Activated naive CD8-positive, alpha-beta T cell treated with anti-CD3 and anti-CD28 coated beads for 36 hours (primary cell): ENCODE measurements at regions not wholly inside any gene's neighbourhood (a gene's known extent, or its start where the extent isn't known, plus 50 kb on each side); places are given as distances from the start of the nearest gene placed in this dataset.

Source experiments
- DNase-seq: peaks from one replicate; pipeline ENCODE4 v3.0.0; 2021
- H3K27ac Mint-ChIP-seq: one replicate; pipeline ENCODE4 v1.8.0; 2022; ENCODE audit warnings: mild to moderate bottlenecking, moderate library complexity, mixed read lengths
- H3K27me3 Mint-ChIP-seq: one replicate; pipeline ENCODE4 v1.8.0; 2022; ENCODE audit warnings: mild to moderate bottlenecking, mixed read lengths
- H3K36me3 Mint-ChIP-seq: one replicate; pipeline ENCODE4 v1.8.0; 2021; ENCODE audit warnings: mild to moderate bottlenecking, mixed read lengths
- H3K4me1 Mint-ChIP-seq: one replicate; pipeline ENCODE4 v1.8.0; 2021; ENCODE audit warnings: mixed read lengths
- H3K4me3 Mint-ChIP-seq: one replicate; pipeline ENCODE4 v1.8.0; 2022; ENCODE audit warnings: mild to moderate bottlenecking, moderate library complexity, mixed read lengths
- H3K9me3 Mint-ChIP-seq: one replicate; pipeline ENCODE4 v1.8.0; 2022; ENCODE audit warnings: mixed read lengths

GRCh38 chr6:90811596-90812226, 224.8 kb upstream of the MAP3K7 start:
- peaks cover 11% of the 10 kb centered on the region for H3K27me3 Mint-ChIP-seq
- H3K36me3 Mint-ChIP-seq = no peaks in the 10 kb centered on the region
- peaks cover 3% of the 10 kb centered on the region for H3K9me3 Mint-ChIP-seq
- no peak overlapping the region for H3K4me3 Mint-ChIP-seq
- H3K4me1 Mint-ChIP-seq = no peaks in the 10 kb centered on the region
- no peak for DNase-seq
- H3K27ac Mint-ChIP-seq = no peak overlapping the region

- H3K9me3 Mint-ChIP-seq = no peaks in the 10 kb centered on the region
- no peak for DNase-seq
- no peak overlapping the region for H3K27ac Mint-ChIP-seq
- H3K27me3 Mint-ChIP-seq = peaks cover 13% of the 10 kb centered on the region
- no peaks in the 10 kb centered on the region for H3K4me1 Mint-ChIP-seq
- no peaks in the 10 kb centered on the region for H3K36me3 Mint-ChIP-seq
- no peak overlapping the region for H3K4me3 Mint-ChIP-seq
Observed at GRCh38 chr6:90809035-90809434, 222.2 kb upstream of the MAP3K7 start.

- peaks cover 13% of the 10 kb centered on the region for H3K27me3 Mint-ChIP-seq
- H3K9me3 Mint-ChIP-seq = no peaks in the 10 kb centered on the region
- H3K4me1 Mint-ChIP-seq = no peaks in the 10 kb centered on the region
- no peaks in the 10 kb centered on the region for H3K36me3 Mint-ChIP-seq
- H3K4me3 Mint-ChIP-seq = no peak overlapping the region
- H3K27ac Mint-ChIP-seq = no peak overlapping the region
- DNase-seq = no peak
Observed at GRCh38 chr6:90807791-90808701, 221.2 kb upstream of the MAP3K7 start.

- Mint-ChIP-seq H3K4me3 (no peak overlapping the region), H3K4me1 (no peaks in the 10 kb centered on the region), H3K36me3 (no peaks in the 10 kb centered on the region), H3K27ac (no peak overlapping the region), H3K27me3 (peaks cover 7% of the 10 kb centered on the region), H3K9me3 (no peaks in the 10 kb centered on the region)
- DNase-seq = no peak
Observed at GRCh38 chr6:90805619-90806155, 218.8 kb upstream of the MAP3K7 start.

GRCh38 chr6:90803956-90804355, 217.1 kb upstream of the MAP3K7 start:
- no peaks in the 10 kb centered on the region for H3K4me1 Mint-ChIP-seq
- no peaks in the 10 kb centered on the region for H3K36me3 Mint-ChIP-seq
- no peak overlapping the region for H3K4me3 Mint-ChIP-seq
- DNase-seq = no peak
- H3K27me3 Mint-ChIP-seq = peaks cover 7% of the 10 kb centered on the region
- no peak overlapping the region for H3K27ac Mint-ChIP-seq
- no peaks in the 10 kb centered on the region for H3K9me3 Mint-ChIP-seq

GRCh38 chr6:90795078-90795477, 208.2 kb upstream of the MAP3K7 start:
- no peaks in the 10 kb centered on the region for H3K27me3 Mint-ChIP-seq
- H3K27ac Mint-ChIP-seq = no peak overlapping the region
- H3K36me3 Mint-ChIP-seq = no peaks in the 10 kb centered on the region
- no peaks in the 10 kb centered on the region for H3K9me3 Mint-ChIP-seq
- DNase-seq = no peak
- no peak overlapping the region for H3K4me3 Mint-ChIP-seq
- H3K4me1 Mint-ChIP-seq = no peaks in the 10 kb centered on the region

- Mint-ChIP-seq H3K4me3 (no peak overlapping the region), H3K27me3 (no peaks in the 10 kb centered on the region), H3K27ac (no peak overlapping the region), H3K4me1 (no peaks in the 10 kb centered on the region), H3K9me3 (no peaks in the 10 kb centered on the region), H3K36me3 (no peaks in the 10 kb centered on the region)
- DNase-seq = no peak
Observed at GRCh38 chr6:90793771-90794170, 206.9 kb upstream of the MAP3K7 start.

- Mint-ChIP-seq H3K4me3 (no peak overlapping the region), H3K27ac (no peak overlapping the region), H3K36me3 (no peaks in the 10 kb centered on the region), H3K9me3 (no peaks in the 10 kb centered on the region), H3K27me3 (peaks cover 4% of the 10 kb centered on the region), H3K4me1 (no peaks in the 10 kb centered on the region)
- DNase-seq = no peak
Observed at GRCh38 chr6:90790696-90791095, 203.8 kb upstream of the MAP3K7 start.

GRCh38 chr6:90790058-90790457, 203.2 kb upstream of the MAP3K7 start:
- DNase-seq = no peak
- H3K36me3 Mint-ChIP-seq = no peaks in the 10 kb centered on the region
- H3K9me3 Mint-ChIP-seq = no peaks in the 10 kb centered on the region
- no peaks in the 10 kb centered on the region for H3K4me1 Mint-ChIP-seq
- peaks cover 4% of the 10 kb centered on the region for H3K27me3 Mint-ChIP-seq
- no peak overlapping the region for H3K4me3 Mint-ChIP-seq
- H3K27ac Mint-ChIP-seq = no peak overlapping the region

GRCh38 chr6:90788781-90789180, 201.9 kb upstream of the MAP3K7 start:
- Mint-ChIP-seq H3K4me3 (no peak overlapping the region), H3K9me3 (no peaks in the 10 kb centered on the region), H3K27me3 (peaks cover 4% of the 10 kb centered on the region), H3K4me1 (no peaks in the 10 kb centered on the region), H3K27ac (no peak overlapping the region), H3K36me3 (no peaks in the 10 kb centered on the region)
- DNase-seq = no peak

- DNase-seq = no peak
- Mint-ChIP-seq H3K27ac (no peak overlapping the region), H3K27me3 (peaks cover 8% of the 10 kb centered on the region), H3K36me3 (no peaks in the 10 kb centered on the region), H3K4me1 (no peaks in the 10 kb centered on the region), H3K9me3 (no peaks in the 10 kb centered on the region), H3K4me3 (no peak overlapping the region)
Observed at GRCh38 chr6:90787446-90787845, 200.6 kb upstream of the MAP3K7 start.

- Mint-ChIP-seq H3K27me3 (peaks cover 15% of the 10 kb centered on the region), H3K36me3 (no peaks in the 10 kb centered on the region)
- DNase-seq = no peak
Observed at GRCh38 chr6:90780778-90781177, 193.9 kb upstream of the MAP3K7 start.

GRCh38 chr6:90780141-90780540, 193.3 kb upstream of the MAP3K7 start:
- DNase-seq = no peak
- Mint-ChIP-seq H3K4me3 (no peak overlapping the region), H3K4me1 (no peaks in the 10 kb centered on the region), H3K27ac (no peak overlapping the region), H3K27me3 (peaks cover 15% of the 10 kb centered on the region), H3K9me3 (no peaks in the 10 kb centered on the region), H3K36me3 (no peaks in the 10 kb centered on the region)

More at GRCh38 chr6:90780778-90781177, 193.9 kb upstream of the MAP3K7 start:
- Mint-ChIP-seq H3K4me1 (no peaks in the 10 kb centered on the region), H3K4me3 (no peak overlapping the region), H3K27ac (no peak overlapping the region), H3K9me3 (no peaks in the 10 kb centered on the region)

GRCh38 chr6:90778417-90779203, 191.7 kb upstream of the MAP3K7 start:
- no peaks in the 10 kb centered on the region for H3K36me3 Mint-ChIP-seq
- H3K9me3 Mint-ChIP-seq = no peaks in the 10 kb centered on the region
- no peak overlapping the region for H3K27ac Mint-ChIP-seq
- H3K4me3 Mint-ChIP-seq = no peak overlapping the region
- H3K27me3 Mint-ChIP-seq = peaks cover 20% of the 10 kb centered on the region
- no peak for DNase-seq
- no peaks in the 10 kb centered on the region for H3K4me1 Mint-ChIP-seq

- H3K27me3 Mint-ChIP-seq = peaks cover 15% of the 10 kb centered on the region
- no peak overlapping the region for H3K4me3 Mint-ChIP-seq
- H3K9me3 Mint-ChIP-seq = no peaks in the 10 kb centered on the region
- H3K36me3 Mint-ChIP-seq = no peaks in the 10 kb centered on the region
- no peak for DNase-seq
- H3K4me1 Mint-ChIP-seq = no peaks in the 10 kb centered on the region
- no peak overlapping the region for H3K27ac Mint-ChIP-seq
Observed at GRCh38 chr6:90770778-90771177, 183.9 kb upstream of the MAP3K7 start.
